ENCODE measurements at regions not wholly inside any gene's neighbourhood (a gene's known extent, or its start where the extent isn't known, plus 50 kb on each side); places are given as distances from the start of the nearest gene placed in this dataset.

- no peak for TF ChIP-seq CTCF (IDR thresholded peaks at IDR 0.05)
- no peak for TF ChIP-seq EZH2phosphoT487 (IDR thresholded peaks at IDR 0.05)
- no peak for TF ChIP-seq EZH2 (IDR thresholded peaks at IDR 0.05)
These were observed 138.5 kb upstream of the SYT13 start for GRCh38 chr11:45424411-45425180.

All from neural progenitor cell (in vitro differentiated cells).